Spleen (tissue), 7 donors: ENCODE measurements at regions not wholly inside any gene's neighbourhood (a gene's known extent, or its start where the extent isn't known, plus 50 kb on each side); places are given as distances from the start of the nearest gene placed in this dataset.

Source experiments
- POLR2A ChIP-seq, 3 donors: fragments of 450-650 bp; IDR thresholded peaks; one replicate each; pipeline ENCODE4 v1.5.1; 2017; ENCODE audit warnings: antibody characterized with exemption in 3 of 3, mild to moderate bottlenecking in 1 of 3
- POLR2AphosphoS5 ChIP-seq, 3 donors: sonication (generic); formaldehyde crosslinking; IDR thresholded peaks; one replicate each; pipeline ENCODE4 v1.5.1; 2017; ENCODE audit warnings: antibody characterized with exemption in 3 of 3
- TF ChIP-seq, protein P1 (sequence below), 11 experiments: fragments of 200-600 bp in 7 of 11; fragments of 450-650 bp in 4 of 11; sonication (generic) in 4 of 11; IDR thresholded peaks in 8 of 11; conservative IDR thresholded peaks in 3 of 11; 1 replicate in 7 of 11; 2 replicates in 4 of 11; pipeline versions ENCODE4 v1.4.0 to v1.8.0; 2016 to 2021; ENCODE audit warnings: antibody characterized with exemption in 11 of 11, inconsistent platforms in 4 of 11, mild to moderate bottlenecking in 1 of 11
- donor health status: DM: no; HTN: no; CAD: no; lungs with moderate emphysema.
- donor health status: DM: no; HTN: no; CAD: no.
- donor health status: DM: no; HTN: no; CAD: no.

GRCh38 chr2:234632527-234633391, 135.9 kb upstream of the ARL4C start:
- TF ChIP-seq, protein P1, sequence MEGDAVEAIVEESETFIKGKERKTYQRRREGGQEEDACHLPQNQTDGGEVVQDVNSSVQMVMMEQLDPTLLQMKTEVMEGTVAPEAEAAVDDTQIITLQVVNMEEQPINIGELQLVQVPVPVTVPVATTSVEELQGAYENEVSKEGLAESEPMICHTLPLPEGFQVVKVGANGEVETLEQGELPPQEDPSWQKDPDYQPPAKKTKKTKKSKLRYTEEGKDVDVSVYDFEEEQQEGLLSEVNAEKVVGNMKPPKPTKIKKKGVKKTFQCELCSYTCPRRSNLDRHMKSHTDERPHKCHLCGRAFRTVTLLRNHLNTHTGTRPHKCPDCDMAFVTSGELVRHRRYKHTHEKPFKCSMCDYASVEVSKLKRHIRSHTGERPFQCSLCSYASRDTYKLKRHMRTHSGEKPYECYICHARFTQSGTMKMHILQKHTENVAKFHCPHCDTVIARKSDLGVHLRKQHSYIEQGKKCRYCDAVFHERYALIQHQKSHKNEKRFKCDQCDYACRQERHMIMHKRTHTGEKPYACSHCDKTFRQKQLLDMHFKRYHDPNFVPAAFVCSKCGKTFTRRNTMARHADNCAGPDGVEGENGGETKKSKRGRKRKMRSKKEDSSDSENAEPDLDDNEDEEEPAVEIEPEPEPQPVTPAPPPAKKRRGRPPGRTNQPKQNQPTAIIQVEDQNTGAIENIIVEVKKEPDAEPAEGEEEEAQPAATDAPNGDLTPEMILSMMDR (IDR thresholded peaks at IDR 0.05 in 8 of 11, conservative IDR thresholded peaks at IDR 0.05 in 3 of 11) = no peak
- TF ChIP-seq POLR2A (IDR thresholded peaks at IDR 0.05) = no peak
- no peak for TF ChIP-seq POLR2AphosphoS5 (IDR thresholded peaks at IDR 0.05)
